Cardiac septum (tissue), 1 donor: ENCODE measurements at regions not wholly inside any gene's neighbourhood (a gene's known extent, or its start where the extent isn't known, plus 50 kb on each side); places are given as distances from the start of the nearest gene placed in this dataset.

Source experiments
- DNase-seq: peaks from one replicate; pipeline ENCODE4 v3.0.0-alpha.2; 2020; ENCODE audit warnings: low spot score
- intact Hi-C: fragments of 100-400 bp; cut with DNase I; formaldehyde crosslinking; loops from one replicate; pipeline ENCODE4 v1.14.0; 2022
- donor health status: DM: no; HTN: no; CAD: no.

DNA sequence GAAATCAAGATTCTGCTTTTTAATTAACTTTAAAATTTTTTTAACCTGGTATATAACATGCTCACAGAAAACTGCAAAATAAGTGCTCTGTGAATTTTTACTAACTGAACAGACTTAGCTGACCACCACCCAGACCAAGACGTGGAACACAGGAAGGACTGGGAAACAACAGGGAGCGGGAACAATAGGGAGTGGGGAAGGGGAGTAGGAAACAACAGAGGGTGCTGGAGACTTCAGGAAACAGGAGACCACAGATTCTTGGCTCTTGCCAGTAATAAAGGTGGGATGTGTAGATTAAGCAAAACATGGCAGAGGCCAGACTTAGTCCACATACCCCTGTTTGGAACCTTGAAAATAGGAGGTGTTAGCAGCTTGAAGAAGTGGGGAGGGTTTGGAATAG, 51.4 kb upstream of the TMCC3 start:
- DNase-seq = no peak
- intact Hi-C loops = no loop called here

DNA sequence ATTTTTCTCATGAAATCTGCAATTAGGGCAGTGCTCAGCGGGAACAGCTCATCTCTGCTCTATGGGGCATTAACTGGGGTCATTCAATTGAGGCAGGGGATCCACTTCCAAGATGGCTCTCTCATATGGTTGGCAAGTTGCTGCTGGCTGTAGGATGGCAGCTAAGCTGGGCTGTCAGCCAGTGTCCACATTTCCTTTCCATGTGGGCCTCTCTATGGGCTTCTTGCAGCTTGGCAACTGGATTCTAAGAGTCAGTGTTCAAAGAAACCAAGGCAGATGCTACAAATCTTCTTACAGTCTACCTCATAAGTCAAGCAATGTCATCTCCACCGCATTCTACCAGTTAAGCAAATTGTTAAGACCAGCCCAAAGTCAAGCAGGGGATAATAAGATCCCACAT, 50.3 kb upstream of the TMCC3 start:
- DNase-seq = no peak
- intact Hi-C loops = no loop called here
